Colonic mucosa (tissue), 4 donors: ENCODE measurements at regions not wholly inside any gene's neighbourhood (a gene's known extent, or its start where the extent isn't known, plus 50 kb on each side); places are given as distances from the start of the nearest gene placed in this dataset.
"Not testable (repeated sequence)": the region's sequence is repeated elsewhere in the genome, so short reads cannot be mapped to it uniquely, and the experiment has no call there.

ENCODE experiments used
- DNase-seq: peaks from one replicate; pipeline ENCODE4 v3.0.0-alpha.2; 2020
- H3K27ac ChIP-seq: fragments of 200-600 bp; one replicate; pipeline ENCODE4 v1.8.0; 2021
- H3K27me3 ChIP-seq: fragments of 200-600 bp; one replicate; pipeline ENCODE4 v1.8.0; 2021
- H3K36me3 ChIP-seq: fragments of 200-600 bp; one replicate; pipeline ENCODE4 v1.8.0; 2021
- H3K4me1 ChIP-seq: fragments of 200-600 bp; one replicate; pipeline ENCODE4 v1.8.0; 2021; ENCODE audit warnings: mild to moderate bottlenecking
- H3K4me3 ChIP-seq: fragments of 200-600 bp; one replicate; pipeline ENCODE4 v1.8.0; 2021
- H3K9ac ChIP-seq, 2 donors: one replicate each; pipeline ENCODE4 v1.7.0; 2013; ENCODE audit warnings: control low read depth in 2 of 2, low read depth in 2 of 2, low read length in 2 of 2
- H3K9me3 ChIP-seq: fragments of 200-600 bp; one replicate; pipeline ENCODE4 v1.8.0; 2021
- CTCF ChIP-seq: fragments of 200-600 bp; IDR thresholded peaks from one replicate; pipeline ENCODE4 v1.8.0; 2022; ENCODE audit warnings: antibody characterized with exemption, mild to moderate bottlenecking
- intact Hi-C: fragments of 100-400 bp; cut with DNase I; formaldehyde crosslinking; loops from one replicate; pipeline ENCODE4 v1.14.1; 2022
- donor health status: healthy.
- donor health status: DM: no; HTN: no; CAD: no.
- donor health status: DM: no; HTN: no; CAD: no.

- Histone ChIP-seq H3K27me3 (no peaks in the 10 kb centered on the region), H3K4me3 (no peak overlapping the region), H3K27ac (no peak overlapping the region), H3K36me3 (no peaks in the 10 kb centered on the region), H3K9ac (no peak overlapping the region), H3K4me1 (no peaks in the 10 kb centered on the region), H3K9me3 (no peaks in the 10 kb centered on the region)
- no peak for TF ChIP-seq CTCF
- DNase-seq: no peak
- intact Hi-C loops: no loop called here
Observed at GRCh38 chr5:165400086-165400485, 1894.7 kb downstream of the MAT2B start.

GRCh38 chr5:165404917-165405316 lies 1899.5 kb downstream of the MAT2B start:
- no peak for TF ChIP-seq CTCF

GRCh38 chr5:165405340-165405739 lies 1899.9 kb downstream of the MAT2B start:
- H3K9ac ChIP-seq: no peak overlapping the region
- intact Hi-C loops: no loop called here
- DNase-seq: no peak
- H3K27ac ChIP-seq: no peak overlapping the region
- TF ChIP-seq CTCF: no peak
- no peaks in the 10 kb centered on the region for H3K9me3 ChIP-seq
- no peaks in the 10 kb centered on the region for H3K4me1 ChIP-seq
- no peak overlapping the region for H3K4me3 ChIP-seq
- no peaks in the 10 kb centered on the region for H3K36me3 ChIP-seq
- no peaks in the 10 kb centered on the region for H3K27me3 ChIP-seq

More at GRCh38 chr5:165404917-165405316, 1899.5 kb downstream of the MAT2B start:
- DNase-seq: no peak
- H3K36me3 ChIP-seq: no peaks in the 10 kb centered on the region
- H3K27ac ChIP-seq: no peak overlapping the region
- intact Hi-C loops: no loop called here
- H3K27me3 ChIP-seq: no peaks in the 10 kb centered on the region
- no peaks in the 10 kb centered on the region for H3K9me3 ChIP-seq
- H3K9ac ChIP-seq: no peak overlapping the region
- H3K4me1 ChIP-seq: no peaks in the 10 kb centered on the region
- no peak overlapping the region for H3K4me3 ChIP-seq

GRCh38 chr5:165407352-165407751 lies 1901.9 kb downstream of the MAT2B start:
- no peak overlapping the region for H3K4me3 ChIP-seq
- H3K9me3 ChIP-seq: no peaks in the 10 kb centered on the region
- TF ChIP-seq CTCF: no peak
- no peak overlapping the region for H3K27ac ChIP-seq
- H3K36me3 ChIP-seq: no peaks in the 10 kb centered on the region
- intact Hi-C loops: no loop called here
- no peaks in the 10 kb centered on the region for H3K4me1 ChIP-seq
- DNase-seq: no peak
- no peak overlapping the region for H3K9ac ChIP-seq
- no peaks in the 10 kb centered on the region for H3K27me3 ChIP-seq

- no peaks in the 10 kb centered on the region for H3K36me3 ChIP-seq
- H3K9me3 ChIP-seq: no peaks in the 10 kb centered on the region
- no peak overlapping the region for H3K9ac ChIP-seq
- H3K27ac ChIP-seq: no peak overlapping the region
- intact Hi-C loops: no loop called here
- TF ChIP-seq CTCF: no peak
- H3K4me1 ChIP-seq: no peaks in the 10 kb centered on the region
- H3K27me3 ChIP-seq: no peaks in the 10 kb centered on the region
- H3K4me3 ChIP-seq: no peak overlapping the region
- DNase-seq: no peak
Observed at GRCh38 chr5:165410476-165410875, 1905.1 kb downstream of the MAT2B start.

- H3K36me3 ChIP-seq, H3K4me1 ChIP-seq, H3K4me3 ChIP-seq, H3K27ac ChIP-seq, H3K9ac ChIP-seq, intact Hi-C loops, H3K27me3 ChIP-seq, DNase-seq, H3K9me3 ChIP-seq: not testable (repeated sequence)
Observed at GRCh38 chr5:165411532-165411931, 1906.1 kb downstream of the MAT2B start.
